KBM-7 (cell line): ENCODE measurements at regions not wholly inside any gene's neighbourhood (a gene's known extent, or its start where the extent isn't known, plus 50 kb on each side); places are given as distances from the start of the nearest gene placed in this dataset.

Source experiments
- DNase-seq: peaks from one replicate; pipeline ENCODE4 v3.0.0-alpha.2; 2015
- in situ Hi-C: fragments of 300-500 bp; cut with MboI; formaldehyde crosslinking; loops from 2 replicates; pipeline ENCODE4 v1.14.3; 2020; ENCODE audit warnings: low sequenced_read_pairs, low pct_unique_long_range_greater_than_20kb, mixed read lengths

DNA sequence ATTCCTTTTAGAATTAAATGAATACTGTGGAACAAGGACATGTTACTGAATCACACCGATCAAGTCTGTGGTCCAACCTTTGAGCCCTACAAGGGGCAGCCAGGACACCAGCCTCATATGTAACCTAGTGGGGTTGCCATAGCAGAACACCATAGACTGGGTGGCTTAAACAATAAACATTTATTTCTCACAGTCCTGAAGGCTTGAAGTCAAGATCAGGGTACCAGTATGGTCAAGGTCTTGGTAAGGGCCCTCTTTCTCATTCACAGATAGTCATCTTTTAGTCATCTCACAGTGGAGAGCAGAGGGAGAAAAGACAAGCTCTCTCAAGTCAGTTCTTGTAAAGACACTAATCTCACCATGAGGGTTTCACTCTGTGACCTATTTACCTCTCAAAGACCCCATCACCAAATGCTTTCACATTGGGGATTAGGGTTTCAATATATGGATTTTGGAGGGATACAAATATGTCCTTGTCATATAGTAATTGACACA is 422.5 kb downstream of the GADD45G start:
- in situ Hi-C loops: no loop called here
- no peak for DNase-seq

- in situ Hi-C loops: no loop called here
- DNase-seq: no peak
Observed at GRCh38 chr9:90029386-90029785, 424.6 kb downstream of the GADD45G start.

- no peak for DNase-seq
Observed at GRCh38 chr9:90029996-90030395, 425.2 kb downstream of the GADD45G start.

GRCh38 chr9:90032296-90033027 is 427.6 kb downstream of the GADD45G start:
- in situ Hi-C loops: no loop called here
- DNase-seq: no peak

More at GRCh38 chr9:90029996-90030395, 425.2 kb downstream of the GADD45G start:
- in situ Hi-C loops: no loop called here

DNA sequence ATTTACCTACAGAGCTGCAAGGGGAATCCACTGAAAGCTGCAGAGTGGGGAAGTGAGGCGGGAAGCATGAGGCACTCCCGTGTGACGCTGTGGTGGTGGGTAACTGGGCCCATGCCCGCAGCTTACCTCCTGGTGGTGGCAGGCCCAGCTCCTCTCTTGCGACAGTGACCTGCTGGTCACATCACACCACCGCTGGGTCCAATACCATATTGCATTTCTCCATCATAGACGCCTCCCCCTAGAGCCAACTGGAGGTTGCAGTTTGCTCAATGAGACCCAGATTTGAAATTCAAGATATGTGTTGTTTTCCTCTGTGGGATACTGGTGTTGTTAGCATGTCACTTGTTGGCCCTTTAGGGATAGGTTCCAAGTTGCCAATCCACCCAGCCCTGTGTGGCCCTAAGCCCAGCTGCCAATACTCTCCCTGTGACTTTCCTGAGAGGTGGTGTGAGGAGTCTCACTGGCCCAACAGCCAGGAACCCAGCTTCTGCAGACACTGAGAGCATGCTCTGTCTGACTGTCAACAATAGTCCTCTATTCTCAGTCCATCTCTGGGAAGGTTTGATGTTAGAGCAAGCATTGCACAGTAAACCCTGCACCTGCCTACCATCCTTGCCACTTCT is 428.3 kb downstream of the GADD45G start:
- DNase-seq: no peak
- in situ Hi-C loops: no loop called here

GRCh38 chr9:90034071-90034470 is 429.3 kb downstream of the GADD45G start:
- in situ Hi-C loops: no loop called here

GRCh38 chr9:90035471-90035870 is 430.7 kb downstream of the GADD45G start:
- no peak for DNase-seq
- in situ Hi-C loops: no loop called here

More at GRCh38 chr9:90034071-90034470, 429.3 kb downstream of the GADD45G start:
- no peak for DNase-seq

DNA sequence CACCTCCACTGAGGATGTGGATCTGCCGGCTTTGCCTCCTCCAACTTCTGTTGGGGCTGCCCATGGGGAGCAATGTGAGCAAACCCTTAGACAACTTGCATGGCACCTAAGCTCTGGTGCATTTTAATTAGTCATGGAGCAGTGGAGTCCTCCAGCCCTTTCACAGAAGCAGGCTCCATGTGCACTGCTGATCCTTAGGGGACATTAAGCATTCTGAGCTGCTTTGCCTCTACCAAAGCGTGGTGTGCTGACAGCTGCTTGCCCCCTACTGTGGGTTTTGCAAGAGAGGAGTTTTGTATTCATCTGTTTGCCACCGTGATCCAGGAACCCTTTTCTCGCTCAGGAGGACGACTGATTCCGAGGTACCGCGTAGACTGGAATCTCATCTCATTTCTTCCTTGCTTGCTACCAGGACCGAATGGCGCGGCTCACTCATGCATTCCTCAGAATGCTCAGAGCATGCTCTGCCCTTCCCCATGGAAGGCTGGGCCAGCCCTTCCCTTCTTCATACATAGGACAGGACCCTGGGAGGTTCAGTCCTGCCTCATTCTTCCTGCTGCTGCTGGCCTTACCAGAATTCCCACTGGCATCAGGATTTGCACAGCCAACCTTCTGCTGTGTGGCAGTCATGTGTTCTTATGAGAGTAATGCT is 432.5 kb downstream of the GADD45G start:
- in situ Hi-C loops: no loop called here
- DNase-seq: no peak

DNA sequence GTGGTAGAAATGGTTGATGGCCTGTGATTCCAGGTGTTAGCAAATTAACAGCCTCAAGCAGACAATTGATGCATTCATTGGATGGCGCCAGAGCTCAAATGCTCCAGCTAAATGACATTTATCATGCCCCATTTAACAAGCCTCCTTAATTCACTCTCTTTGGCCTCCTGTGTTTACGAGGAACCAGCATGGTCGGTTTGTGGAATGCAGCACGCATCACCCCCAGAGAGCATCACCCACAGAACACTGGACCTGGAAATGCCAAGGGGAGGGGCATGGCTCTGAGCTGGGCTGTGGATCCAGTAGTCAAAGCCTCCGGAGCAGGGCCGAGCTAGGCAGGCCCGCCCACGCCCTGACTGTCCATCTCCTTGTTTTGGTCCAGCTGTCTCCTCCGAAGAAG is 434.0 kb downstream of the GADD45G start:
- DNase-seq: no peak
- in situ Hi-C loops: no loop called here

GRCh38 chr9:90044263-90044662 is 439.5 kb downstream of the GADD45G start:
- in situ Hi-C loops: no loop called here
- no peak for DNase-seq

- in situ Hi-C loops: no loop called here
Observed at GRCh38 chr9:90044710-90045151, 439.9 kb downstream of the GADD45G start.

DNA sequence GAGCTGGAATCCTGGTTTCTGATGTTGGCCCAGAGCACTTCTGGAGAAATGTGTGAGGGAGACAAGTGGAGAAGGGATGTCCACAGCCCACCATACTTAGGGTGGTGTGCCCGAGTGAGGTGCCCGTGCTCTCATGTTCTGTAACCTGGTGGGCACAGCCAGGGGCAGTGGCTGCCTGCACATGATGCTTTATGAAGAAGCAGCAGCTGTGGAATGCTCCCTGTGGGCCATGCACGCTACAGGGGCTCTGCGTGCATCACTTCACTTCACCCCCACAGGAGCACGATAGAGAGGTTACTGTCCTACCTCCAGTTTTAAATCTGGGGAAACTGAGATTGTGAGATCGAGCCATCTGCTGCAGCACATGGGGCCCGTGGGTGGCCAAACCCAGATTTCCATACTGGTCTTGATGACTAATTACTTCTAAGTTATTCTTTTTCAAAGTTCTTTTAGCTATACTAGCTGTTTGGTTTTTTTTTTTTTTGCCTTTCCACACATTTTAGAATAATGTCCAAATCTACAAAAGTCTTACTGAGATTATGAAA is 441.6 kb downstream of the GADD45G start:
- DNase-seq: no peak
- in situ Hi-C loops: no loop called here

More at GRCh38 chr9:90044710-90045151, 439.9 kb downstream of the GADD45G start:
- DNase-seq: no peak

GRCh38 chr9:90047828-90048227 is 443.0 kb downstream of the GADD45G start:
- in situ Hi-C loops: no loop called here
- DNase-seq: no peak

GRCh38 chr9:90052366-90052765 is 447.6 kb downstream of the GADD45G start:
- in situ Hi-C loops: no loop called here
- DNase-seq: no peak

DNA sequence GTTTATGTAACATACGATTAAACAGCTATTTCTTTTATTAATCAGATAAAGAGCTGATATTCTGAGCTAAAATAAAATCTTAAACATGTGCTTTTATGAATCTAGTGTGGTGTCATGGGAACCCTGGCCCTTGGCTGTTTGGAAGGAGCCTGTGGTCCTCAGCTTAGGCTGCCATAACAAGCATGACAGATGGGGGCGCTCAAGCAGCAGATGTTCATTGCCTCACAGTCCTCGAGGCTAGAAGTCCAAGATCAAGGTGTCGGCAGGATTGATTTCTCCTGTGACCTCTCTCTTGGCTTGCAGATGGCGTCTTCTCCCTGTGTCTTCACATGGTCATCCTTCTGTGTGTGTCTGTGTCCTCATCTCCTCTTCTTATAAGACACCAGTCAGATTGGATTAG is 448.2 kb downstream of the GADD45G start:
- DNase-seq: peak; percentile 7
- in situ Hi-C loops: no loop called here

- in situ Hi-C loops: no loop called here
- no peak for DNase-seq
Observed at GRCh38 chr9:90054810-90055209, 450.0 kb downstream of the GADD45G start.

- in situ Hi-C loops: no loop called here
- no peak for DNase-seq
Observed at GRCh38 chr9:90055226-90055625, 450.4 kb downstream of the GADD45G start.

DNA sequence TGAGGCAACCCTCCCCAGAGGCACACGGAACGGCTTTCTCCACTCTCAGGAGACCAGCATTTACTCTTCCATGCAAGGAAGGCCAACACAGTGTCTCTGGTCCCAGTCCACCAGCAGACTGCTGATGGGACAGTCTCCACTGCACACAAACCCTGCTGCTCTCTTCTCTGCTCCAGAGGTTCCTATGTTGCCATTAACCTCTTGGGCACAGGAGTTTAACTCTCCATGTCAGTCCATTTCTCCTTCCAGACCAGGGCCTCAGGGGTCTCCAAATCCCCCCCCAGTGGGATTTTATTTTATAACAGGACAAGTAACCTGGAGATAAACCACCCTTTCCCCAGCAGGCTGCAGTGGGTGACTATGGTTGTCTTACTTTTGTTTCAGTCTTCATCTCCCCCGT is 452.5 kb downstream of the GADD45G start:
- in situ Hi-C loops: no loop called here
- no peak for DNase-seq

DNA sequence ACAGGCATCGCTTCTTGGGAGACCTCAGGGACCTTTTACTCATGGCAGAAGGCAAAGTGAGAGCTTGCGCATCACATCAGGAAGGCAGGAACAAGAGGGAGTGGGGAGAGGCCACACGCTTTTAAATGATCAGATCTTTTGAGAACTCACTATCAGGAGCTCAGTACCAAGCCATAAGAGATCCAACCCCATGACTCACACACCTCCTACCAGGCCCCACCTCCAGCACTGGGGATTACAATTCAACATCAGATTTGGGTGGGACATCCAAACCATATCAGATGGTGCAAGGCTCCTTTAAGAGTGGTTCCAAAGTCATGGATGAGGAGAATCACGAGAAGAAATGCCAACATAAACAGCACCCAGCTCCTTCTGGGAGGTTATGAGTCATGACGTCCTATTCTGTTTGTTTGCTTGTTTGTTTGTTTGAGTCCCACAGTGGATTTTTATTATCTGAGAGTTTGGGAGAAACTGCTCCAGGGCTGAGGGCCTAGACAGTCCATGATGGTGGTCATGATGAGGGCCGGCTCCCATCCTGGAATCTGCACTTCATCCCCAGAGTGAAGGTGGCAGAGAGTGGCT is 453.5 kb downstream of the GADD45G start:
- DNase-seq: no peak
- in situ Hi-C loops: no loop called here
